Right atrium auricular region (tissue), 2 donors: ENCODE measurements at regions not wholly inside any gene's neighbourhood (a gene's known extent, or its start where the extent isn't known, plus 50 kb on each side); places are given as distances from the start of the nearest gene placed in this dataset.
"Not testable (repeated sequence)": the region's sequence is repeated elsewhere in the genome, so short reads cannot be mapped to it uniquely, and the experiment has no call there.

Experiments
- DNase-seq: peaks from one replicate; pipeline ENCODE4 v3.0.0-alpha.2; 2019; ENCODE audit warnings: low spot score
- H3K27ac ChIP-seq, 2 donors: fragments of 200-600 bp; sonication (generic); 1 replicate in 1 of 2; 2 replicates in 1 of 2; pipeline ENCODE4 v1.5.1; 2016 to 2019
- H3K27me3 ChIP-seq, 2 donors: fragments of 200-600 bp; sonication (generic); one replicate each; pipeline versions ENCODE4 v1.5.1 to v1.6.0; 2017 to 2019
- H3K36me3 ChIP-seq: fragments of 200-600 bp; sonication (generic); one replicate; pipeline ENCODE4 v1.5.1; 2016
- H3K4me1 ChIP-seq, 2 donors: fragments of 200-600 bp; sonication (generic); one replicate each; pipeline versions ENCODE4 v1.5.1 to v1.6.0; 2017 to 2019
- H3K4me3 ChIP-seq, 2 donors: fragments of 200-600 bp; sonication (generic); 1 replicate in 1 of 2; 2 replicates in 1 of 2; pipeline ENCODE4 v1.5.1; 2017 to 2019; ENCODE audit warnings: mild to moderate bottlenecking in 1 of 2, moderate library complexity in 1 of 2
- H3K9me3 ChIP-seq, 2 donors: fragments of 200-600 bp; sonication (generic); one replicate each; pipeline ENCODE4 v1.5.1; 2019
- TF ChIP-seq, protein P1 (sequence below), 2 donors: fragments of 200-600 bp; sonication (generic); IDR thresholded peaks; one replicate each; pipeline ENCODE4 v1.5.1; 2019; ENCODE audit warnings: antibody characterized with exemption in 2 of 2

GRCh38 chr13:79895416-79895815 lies 414.5 kb downstream of the NDFIP2 start:
- Histone ChIP-seq H3K27me3 (no peaks in the 10 kb centered on the region), H3K4me3 (no peak overlapping the region), H3K36me3 (no peaks in the 10 kb centered on the region), H3K27ac (no peak overlapping the region), H3K4me1 (no peaks in the 10 kb centered on the region), H3K9me3 (no peaks in the 10 kb centered on the region)
- no peak for DNase-seq
- TF ChIP-seq, protein P1, sequence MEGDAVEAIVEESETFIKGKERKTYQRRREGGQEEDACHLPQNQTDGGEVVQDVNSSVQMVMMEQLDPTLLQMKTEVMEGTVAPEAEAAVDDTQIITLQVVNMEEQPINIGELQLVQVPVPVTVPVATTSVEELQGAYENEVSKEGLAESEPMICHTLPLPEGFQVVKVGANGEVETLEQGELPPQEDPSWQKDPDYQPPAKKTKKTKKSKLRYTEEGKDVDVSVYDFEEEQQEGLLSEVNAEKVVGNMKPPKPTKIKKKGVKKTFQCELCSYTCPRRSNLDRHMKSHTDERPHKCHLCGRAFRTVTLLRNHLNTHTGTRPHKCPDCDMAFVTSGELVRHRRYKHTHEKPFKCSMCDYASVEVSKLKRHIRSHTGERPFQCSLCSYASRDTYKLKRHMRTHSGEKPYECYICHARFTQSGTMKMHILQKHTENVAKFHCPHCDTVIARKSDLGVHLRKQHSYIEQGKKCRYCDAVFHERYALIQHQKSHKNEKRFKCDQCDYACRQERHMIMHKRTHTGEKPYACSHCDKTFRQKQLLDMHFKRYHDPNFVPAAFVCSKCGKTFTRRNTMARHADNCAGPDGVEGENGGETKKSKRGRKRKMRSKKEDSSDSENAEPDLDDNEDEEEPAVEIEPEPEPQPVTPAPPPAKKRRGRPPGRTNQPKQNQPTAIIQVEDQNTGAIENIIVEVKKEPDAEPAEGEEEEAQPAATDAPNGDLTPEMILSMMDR (IDR thresholded peaks at IDR 0.05), result no peak

GRCh38 chr13:79887278-79887677 lies 406.3 kb downstream of the NDFIP2 start:
- H3K36me3 ChIP-seq, H3K9me3 ChIP-seq, DNase-seq, H3K27ac ChIP-seq, H3K4me3 ChIP-seq, H3K4me1 ChIP-seq, H3K27me3 ChIP-seq: not testable (repeated sequence)

- TF ChIP-seq, protein P1 (IDR thresholded peaks at IDR 0.05), result no peak
Observed at GRCh38 chr13:79886601-79887000, 405.6 kb downstream of the NDFIP2 start.

GRCh38 chr13:79884890-79885289 lies 403.9 kb downstream of the NDFIP2 start:
- Histone ChIP-seq H3K4me3 (no peak overlapping the region), H3K36me3 (no peaks in the 10 kb centered on the region), H3K9me3 (no peaks in the 10 kb centered on the region)

More at GRCh38 chr13:79886601-79887000, 405.6 kb downstream of the NDFIP2 start:
- Histone ChIP-seq H3K4me1 (no peaks in the 10 kb centered on the region), H3K27ac (no peak overlapping the region), H3K4me3 (no peak overlapping the region), H3K27me3 (no peaks in the 10 kb centered on the region), H3K36me3 (no peaks in the 10 kb centered on the region), H3K9me3 (no peaks in the 10 kb centered on the region)
- DNase-seq, result no peak

DNA sequence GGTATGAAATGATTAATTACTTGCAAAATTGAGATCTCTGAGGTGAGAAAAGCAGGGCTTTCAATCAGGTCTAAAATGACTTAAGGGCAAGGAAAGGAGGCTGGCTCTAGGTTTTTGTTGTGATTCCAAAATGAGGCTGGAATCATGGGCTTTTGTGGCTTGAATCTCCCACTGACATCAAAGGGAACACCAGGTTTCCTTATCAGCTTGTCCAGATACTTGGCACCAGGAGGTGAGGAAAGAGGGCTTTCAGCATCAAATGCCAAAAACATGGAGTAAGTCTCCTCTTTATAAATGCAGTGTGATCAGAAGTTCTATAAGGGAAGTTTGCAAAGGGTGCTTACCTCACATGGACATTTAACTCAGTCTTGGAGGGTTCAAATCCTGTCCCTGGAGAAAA lies 402.3 kb downstream of the NDFIP2 start:
- TF ChIP-seq, protein P1 (IDR thresholded peaks at IDR 0.05), result no peak
- H3K36me3 ChIP-seq, result no peaks in the 10 kb centered on the region
- H3K4me3 ChIP-seq, result no peak overlapping the region
- no peaks in the 10 kb centered on the region for H3K4me1 ChIP-seq
- DNase-seq, result no peak
- H3K9me3 ChIP-seq, result no peaks in the 10 kb centered on the region
- H3K27ac ChIP-seq, result no peak overlapping the region
- H3K27me3 ChIP-seq, result no peaks in the 10 kb centered on the region

More at GRCh38 chr13:79884890-79885289, 403.9 kb downstream of the NDFIP2 start:
- no peaks in the 10 kb centered on the region for H3K27me3 ChIP-seq
- TF ChIP-seq, protein P1 (IDR thresholded peaks at IDR 0.05), result no peak
- no peak overlapping the region for H3K27ac ChIP-seq
- no peak for DNase-seq
- H3K4me1 ChIP-seq, result no peaks in the 10 kb centered on the region

GRCh38 chr13:79880818-79881217 lies 399.9 kb downstream of the NDFIP2 start:
- H3K27ac ChIP-seq, result no peak overlapping the region
- no peaks in the 10 kb centered on the region for H3K36me3 ChIP-seq
- no peaks in the 10 kb centered on the region for H3K4me1 ChIP-seq
- DNase-seq, result no peak
- TF ChIP-seq, protein P1 (IDR thresholded peaks at IDR 0.05), result no peak
- H3K27me3 ChIP-seq, result no peaks in the 10 kb centered on the region
- H3K4me3 ChIP-seq, result no peak overlapping the region
- peaks cover 0 to 11% of the 10 kb centered on the region in 2 donors for H3K9me3 ChIP-seq
